Neuronal stem cell (in vitro differentiated cells): ENCODE measurements at regions not wholly inside any gene's neighbourhood (a gene's known extent, or its start where the extent isn't known, plus 50 kb on each side); places are given as distances from the start of the nearest gene placed in this dataset.

ENCODE experiments used
- DNase-seq: peaks from one replicate; pipeline ENCODE4 v3.0.0-alpha.2; 2013; ENCODE audit warnings: low spot score
- H2AFZ ChIP-seq: one replicate; pipeline ENCODE4 v1.6.1; 2013; ENCODE audit warnings: mild to moderate bottlenecking, low read length, inconsistent platforms
- H2AK5ac ChIP-seq: 2 replicates; pipeline ENCODE4 v1.6.1; 2013; ENCODE audit warnings: low read depth, mild to moderate bottlenecking, inconsistent platforms, low read length, moderate library complexity, mixed read lengths
- H2BK120ac ChIP-seq: 2 replicates; pipeline ENCODE4 v1.6.1; 2013; ENCODE audit warnings: low read depth, mild to moderate bottlenecking, inconsistent platforms, low read length, moderate library complexity, mixed read lengths
- H2BK12ac ChIP-seq: one replicate; pipeline ENCODE4 v1.6.1; 2013; ENCODE audit warnings: low read length, inconsistent platforms
- H2BK15ac ChIP-seq: 2 replicates; pipeline ENCODE4 v1.6.1; 2013; ENCODE audit warnings: mild to moderate bottlenecking, low read length, inconsistent platforms, mixed read lengths
- H2BK5ac ChIP-seq: one replicate; pipeline ENCODE4 v1.6.1; 2013; ENCODE audit warnings: inconsistent platforms, mild to moderate bottlenecking, low read length, moderate library complexity
- H3K14ac ChIP-seq: one replicate; pipeline ENCODE4 v1.6.1; 2013; ENCODE audit warnings: low read length, inconsistent platforms
- H3K18ac ChIP-seq: 2 replicates; pipeline ENCODE4 v1.6.1; 2013; ENCODE audit warnings: low read length, inconsistent platforms
- H3K23ac ChIP-seq: 2 replicates; pipeline ENCODE4 v1.6.1; 2013; ENCODE audit warnings: low read depth, mild to moderate bottlenecking, mixed read lengths, low read length, inconsistent platforms; ENCODE audit not compliant: poor library complexity
- H3K27ac ChIP-seq: replicated peaks from 3 replicates; pipeline ENCODE4 v1.5.1; 2013; ENCODE audit warnings: low read length, inconsistent platforms
- H3K27me3 ChIP-seq, 3 experiments: 2 replicates each; pipeline ENCODE4 v1.6.1; 2013; ENCODE audit warnings: low read length in 3 of 3, mild to moderate bottlenecking in 2 of 3, inconsistent platforms in 1 of 3, low read depth in 1 of 3, mixed read lengths in 1 of 3, moderate library complexity in 1 of 3; ENCODE audit not compliant: control insufficient read depth in 3 of 3, insufficient read depth in 3 of 3
- H3K36me3 ChIP-seq, 2 donors: replicated peaks in 1 of 2; 2 replicates each; pipeline ENCODE4 v1.6.1; 2013; ENCODE audit warnings: low read length in 2 of 2; ENCODE audit not compliant: control insufficient read depth in 2 of 2, insufficient read depth in 2 of 2
- H3K4ac ChIP-seq: 2 replicates; pipeline ENCODE4 v1.6.1; 2013; ENCODE audit warnings: inconsistent platforms, mild to moderate bottlenecking, low read length, moderate library complexity
- H3K4me1 ChIP-seq, 2 donors: 1 replicate in 1 of 2; 2 replicates in 1 of 2; pipeline ENCODE4 v1.6.1; 2013; ENCODE audit warnings: low read length in 2 of 2, low read depth in 1 of 2; ENCODE audit not compliant: control insufficient read depth in 2 of 2, insufficient read depth in 1 of 2
- H3K4me2 ChIP-seq: one replicate; pipeline ENCODE4 v1.6.1; 2013; ENCODE audit warnings: mild to moderate bottlenecking, low read length, inconsistent platforms; ENCODE audit not compliant: insufficient read depth, poor library complexity, severe bottlenecking
- H3K4me3 ChIP-seq, 2 donors: 2 replicates each; pipeline ENCODE4 v1.5.1; 2013; ENCODE audit warnings: low read length in 2 of 2, mild to moderate bottlenecking in 2 of 2, inconsistent platforms in 1 of 2, moderate library complexity in 1 of 2
- H3K79me1 ChIP-seq: one replicate; pipeline ENCODE4 v1.6.1; 2013; ENCODE audit warnings: low read depth, mild to moderate bottlenecking, inconsistent platforms, low read length, moderate library complexity
- H3K9ac ChIP-seq: one replicate; pipeline ENCODE4 v1.6.1; 2013; ENCODE audit warnings: mild to moderate bottlenecking, low read depth, low read length, inconsistent platforms; ENCODE audit not compliant: poor library complexity
- H3K9me3 ChIP-seq, 2 donors: replicated peaks in 1 of 2; 2 replicates each; pipeline versions ENCODE3 to v1.6.1; 2013; ENCODE audit warnings: low read length in 2 of 2, mild to moderate bottlenecking in 2 of 2, inconsistent platforms in 1 of 2, low read depth in 1 of 2, mixed read lengths in 1 of 2, moderate library complexity in 1 of 2; ENCODE audit not compliant: control insufficient read depth in 2 of 2, insufficient read depth in 1 of 2
- H4K8ac ChIP-seq: one replicate; pipeline ENCODE4 v1.6.1; 2013; ENCODE audit warnings: low read depth, mild to moderate bottlenecking, inconsistent platforms, low read length, moderate library complexity
- H4K91ac ChIP-seq: one replicate; pipeline ENCODE4 v1.6.1; 2013; ENCODE audit warnings: low read length, low read depth, mild to moderate bottlenecking, inconsistent platforms; ENCODE audit not compliant: poor library complexity
- WGBS, 2 donors: extraction: QIAGEN DNeasy Blood & Tissue Kit; methylation state at CpG; one replicate each; pipeline ENCODE4 v1.1.7; 2013; ENCODE audit warnings: missing lambda C conversion rate in 2 of 2, mixed read lengths in 1 of 2; ENCODE audit not compliant: insufficient read length in 2 of 2, insufficient replicate concordance in 1 of 2; ENCODE audit errors: extremely low coverage in 2 of 2; 5-methylcytosine and 5-hydroxymethylcytosine counted together

- H3K4me2 ChIP-seq, result no peak overlapping the region
- no peak overlapping the region for H3K4ac ChIP-seq
- H4K8ac ChIP-seq, result no peak overlapping the region
- H3K23ac ChIP-seq, result no peak overlapping the region
- H3K18ac ChIP-seq, result no peak overlapping the region
- H3K27ac ChIP-seq, result no peak overlapping the region
- no peak for DNase-seq
- H2BK15ac ChIP-seq, result no peak overlapping the region
- WGBS, 2 donors, result no CpG with 5 or more reads among the region's 2 CpGs
- H2BK120ac ChIP-seq, result no peak overlapping the region
- no peak overlapping the region for H3K4me3 ChIP-seq
- H4K91ac ChIP-seq, result no peak overlapping the region
- no peak overlapping the region for H2BK5ac ChIP-seq
- no peaks in the 10 kb centered on the region for H3K27me3 ChIP-seq
- no peaks in the 10 kb centered on the region for H3K9me3 ChIP-seq
- no peak overlapping the region for H2AK5ac ChIP-seq
- H2BK12ac ChIP-seq, result no peak overlapping the region
- no peak overlapping the region for H3K9ac ChIP-seq
- H3K36me3 ChIP-seq, result no peaks in the 10 kb centered on the region
- H3K79me1 ChIP-seq, result no peaks in the 10 kb centered on the region
- no peak overlapping the region for H3K14ac ChIP-seq
- no peak overlapping the region for H2AFZ ChIP-seq
- H3K4me1 ChIP-seq, result peaks cover 17 to 41% of the 10 kb centered on the region in 2 donors
Measured at GRCh38 chr5:81855591-81855990, 104.7 kb upstream of the SSBP2 start.

DNA sequence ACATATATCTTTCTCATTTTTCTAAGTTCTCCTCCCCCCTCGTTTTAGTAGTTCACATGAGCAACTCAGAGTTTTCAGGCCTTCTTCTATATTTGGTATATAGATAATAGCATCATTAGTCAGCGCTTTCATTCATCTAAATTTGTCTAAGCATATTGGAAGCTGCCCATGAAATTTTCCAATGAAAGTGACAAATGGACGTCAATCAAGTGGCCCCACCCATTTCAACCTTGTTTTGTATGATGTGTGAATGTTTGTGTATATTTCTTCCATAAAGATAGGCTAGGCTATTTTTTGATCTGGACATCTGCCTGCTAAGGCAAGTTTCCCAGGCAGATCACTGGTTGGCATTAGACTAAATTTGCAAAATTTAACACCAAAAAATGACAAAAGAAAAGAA is 104.0 kb upstream of the SSBP2 start:
- H3K4me2 ChIP-seq, result no peak overlapping the region
- no peak overlapping the region for H2BK5ac ChIP-seq
- DNase-seq, result no peak
- H3K18ac ChIP-seq, result no peak overlapping the region
- H3K9ac ChIP-seq, result no peak overlapping the region
- no peaks in the 10 kb centered on the region for H3K9me3 ChIP-seq
- H3K23ac ChIP-seq, result no peak overlapping the region
- no peaks in the 10 kb centered on the region for H3K27me3 ChIP-seq
- no peak overlapping the region for H2BK15ac ChIP-seq
- no peak overlapping the region for H2BK120ac ChIP-seq
- H4K91ac ChIP-seq, result no peak overlapping the region
- H3K79me1 ChIP-seq, result no peaks in the 10 kb centered on the region
- no peak overlapping the region for H3K27ac ChIP-seq
- H3K4me1 ChIP-seq, result peaks cover 24 to 47% of the 10 kb centered on the region in 2 donors
- no peak overlapping the region for H4K8ac ChIP-seq
- H3K4me3 ChIP-seq, result no peak overlapping the region
- H3K14ac ChIP-seq, result no peak overlapping the region
- WGBS, 2 donors, result no CpG with 5 or more reads among the region's 3 CpGs
- H3K4ac ChIP-seq, result no peak overlapping the region
- H2AFZ ChIP-seq, result no peak overlapping the region
- no peak overlapping the region for H2AK5ac ChIP-seq
- no peak overlapping the region for H2BK12ac ChIP-seq
- H3K36me3 ChIP-seq, result no peaks in the 10 kb centered on the region

GRCh38 chr5:81854485-81854884 is 103.6 kb upstream of the SSBP2 start:
- Histone ChIP-seq H2BK15ac (no peak overlapping the region), H3K9ac (no peak overlapping the region), H2AK5ac (no peak overlapping the region), H2AFZ (no peak overlapping the region), H3K23ac (no peak overlapping the region), H3K14ac (no peak overlapping the region), H3K4me2 (no peak overlapping the region), H3K36me3 (no peaks in the 10 kb centered on the region), H3K79me1 (no peaks in the 10 kb centered on the region), H2BK5ac (no peak overlapping the region), H4K8ac (no peak overlapping the region), H2BK120ac (no peak overlapping the region), H4K91ac (no peak overlapping the region), H3K4me1 (peaks cover 28 to 51% of the 10 kb centered on the region in 2 donors), H3K4me3 (no peak overlapping the region), H3K4ac (no peak overlapping the region), H3K27ac (no peak overlapping the region), H3K9me3 (no peaks in the 10 kb centered on the region), H3K27me3 (no peaks in the 10 kb centered on the region), H3K18ac (no peak overlapping the region), H2BK12ac (no peak overlapping the region)
- DNase-seq, result no peak

- H2BK5ac ChIP-seq, result no peak overlapping the region
- no peak overlapping the region for H2BK120ac ChIP-seq
- peaks cover 33 to 51% of the 10 kb centered on the region in 2 donors for H3K4me1 ChIP-seq
- H3K36me3 ChIP-seq, result no peaks in the 10 kb centered on the region
- H2BK12ac ChIP-seq, result no peak overlapping the region
- H3K23ac ChIP-seq, result no peak overlapping the region
- H3K18ac ChIP-seq, result no peak overlapping the region
- no peak overlapping the region for H3K4me2 ChIP-seq
- H3K27ac ChIP-seq, result peak overlapping the region; percentile 98
- peak overlapping the region; percentile 9 for H2AK5ac ChIP-seq
- no peak overlapping the region for H4K8ac ChIP-seq
- no peak overlapping the region for H3K9ac ChIP-seq
- H3K4ac ChIP-seq, result no peak overlapping the region
- H3K4me3 ChIP-seq, result peak overlapping the region in 1 of 2 donors; percentile 52
- H4K91ac ChIP-seq, result peak overlapping the region; percentile 6
- no peaks in the 10 kb centered on the region for H3K79me1 ChIP-seq
- H3K27me3 ChIP-seq, result no peaks in the 10 kb centered on the region
- DNase-seq, result no peak
- H3K9me3 ChIP-seq, result no peaks in the 10 kb centered on the region
- H2AFZ ChIP-seq, result peak overlapping the region; percentile 10
- H2BK15ac ChIP-seq, result no peak overlapping the region
- H3K14ac ChIP-seq, result no peak overlapping the region
- WGBS, 2 donors, result no CpG with 5 or more reads among the region's 6 CpGs
Measured at GRCh38 chr5:81853030-81853357, 102.1 kb upstream of the SSBP2 start.
